Spleen (tissue), 11 donors: ENCODE measurements at regions not wholly inside any gene's neighbourhood (a gene's known extent, or its start where the extent isn't known, plus 50 kb on each side); places are given as distances from the start of the nearest gene placed in this dataset.

ENCODE experiments used
- DNase-seq: peaks from one replicate; pipeline ENCODE4 v3.0.0-alpha.2; 2020
- H3K27ac ChIP-seq, 8 donors: fragments of 200-600 bp; sonication (generic) in 7 of 8; 1 replicate in 4 of 8; 2 replicates in 4 of 8; pipeline versions ENCODE4 v1.5.0 to v1.8.0; 2016 to 2021; ENCODE audit warnings: inconsistent platforms in 4 of 8, mild to moderate bottlenecking in 4 of 8, moderate library complexity in 1 of 8
- H3K27me3 ChIP-seq, 7 donors: fragments of 200-600 bp; sonication (generic) in 6 of 7; replicated peaks in 1 of 7; 1 replicate in 4 of 7; 2 replicates in 3 of 7; pipeline versions ENCODE4 v1.5.0 to v1.8.0; 2016 to 2021; ENCODE audit warnings: inconsistent platforms in 3 of 7, mild to moderate bottlenecking in 1 of 7
- H3K36me3 ChIP-seq, 6 donors: fragments of 200-600 bp; sonication (generic) in 5 of 6; 1 replicate in 4 of 6; 2 replicates in 2 of 6; pipeline versions ENCODE4 v1.5.0 to v1.8.0; 2016 to 2021; ENCODE audit warnings: inconsistent platforms in 2 of 6
- H3K4me1 ChIP-seq, 6 donors: fragments of 200-600 bp; sonication (generic) in 5 of 6; 1 replicate in 3 of 6; 2 replicates in 3 of 6; pipeline versions ENCODE4 v1.5.0 to v1.8.0; 2016 to 2021; ENCODE audit warnings: inconsistent platforms in 3 of 6
- H3K4me3 ChIP-seq, 8 donors: fragments of 200-600 bp; sonication (generic) in 7 of 8; 1 replicate in 4 of 8; 2 replicates in 4 of 8; pipeline versions ENCODE4 v1.5.0 to v1.8.0; 2016 to 2021; ENCODE audit warnings: inconsistent platforms in 4 of 8, mild to moderate bottlenecking in 4 of 8, moderate library complexity in 2 of 8
- H3K9me3 ChIP-seq, 8 donors: fragments of 200-600 bp; sonication (generic) in 7 of 8; 1 replicate in 4 of 8; 2 replicates in 4 of 8; pipeline versions ENCODE4 v1.5.0 to v1.8.0; 2016 to 2021; ENCODE audit warnings: inconsistent platforms in 4 of 8
- POLR2A ChIP-seq, 3 donors: fragments of 450-650 bp; IDR thresholded peaks; one replicate each; pipeline ENCODE4 v1.5.1; 2017; ENCODE audit warnings: antibody characterized with exemption in 3 of 3, mild to moderate bottlenecking in 1 of 3
- POLR2AphosphoS5 ChIP-seq, 3 donors: sonication (generic); formaldehyde crosslinking; IDR thresholded peaks; one replicate each; pipeline ENCODE4 v1.5.1; 2017; ENCODE audit warnings: antibody characterized with exemption in 3 of 3
- WGBS, 5 donors: extraction: QIAGEN DNeasy Blood & Tissue Kit in 3 of 5; methylation state at CpG; one replicate each; pipeline versions ENCODE4 v1.1.5 to v1.1.7; 2013 to 2018; 5-methylcytosine and 5-hydroxymethylcytosine counted together
- intact Hi-C: fragments of 100-400 bp; cut with DNase I; formaldehyde crosslinking; loops from one replicate; pipeline ENCODE4 v1.15.0; 2023; ENCODE audit warnings: low total_unique reads
- TF ChIP-seq, protein P1 (sequence below), 11 experiments: fragments of 200-600 bp in 7 of 11; fragments of 450-650 bp in 4 of 11; sonication (generic) in 4 of 11; IDR thresholded peaks in 8 of 11; conservative IDR thresholded peaks in 3 of 11; 1 replicate in 7 of 11; 2 replicates in 4 of 11; pipeline versions ENCODE4 v1.4.0 to v1.8.0; 2016 to 2021; ENCODE audit warnings: antibody characterized with exemption in 11 of 11, inconsistent platforms in 4 of 11, mild to moderate bottlenecking in 1 of 11
- donor health status: healthy with polysubstance abuse.
- donor health status: DM: no; HTN: no; CAD: no; lungs with moderate emphysema.
- donor health status: DM: no; HTN: no; CAD: no.
- donor health status: Bipolar disorder and iron deficiency.
- donor health status: healthy.
- donor health status: DM: no; HTN: no; CAD: no.
- donor health status: DM: yes; HTN: yes; CAD: no.

DNA sequence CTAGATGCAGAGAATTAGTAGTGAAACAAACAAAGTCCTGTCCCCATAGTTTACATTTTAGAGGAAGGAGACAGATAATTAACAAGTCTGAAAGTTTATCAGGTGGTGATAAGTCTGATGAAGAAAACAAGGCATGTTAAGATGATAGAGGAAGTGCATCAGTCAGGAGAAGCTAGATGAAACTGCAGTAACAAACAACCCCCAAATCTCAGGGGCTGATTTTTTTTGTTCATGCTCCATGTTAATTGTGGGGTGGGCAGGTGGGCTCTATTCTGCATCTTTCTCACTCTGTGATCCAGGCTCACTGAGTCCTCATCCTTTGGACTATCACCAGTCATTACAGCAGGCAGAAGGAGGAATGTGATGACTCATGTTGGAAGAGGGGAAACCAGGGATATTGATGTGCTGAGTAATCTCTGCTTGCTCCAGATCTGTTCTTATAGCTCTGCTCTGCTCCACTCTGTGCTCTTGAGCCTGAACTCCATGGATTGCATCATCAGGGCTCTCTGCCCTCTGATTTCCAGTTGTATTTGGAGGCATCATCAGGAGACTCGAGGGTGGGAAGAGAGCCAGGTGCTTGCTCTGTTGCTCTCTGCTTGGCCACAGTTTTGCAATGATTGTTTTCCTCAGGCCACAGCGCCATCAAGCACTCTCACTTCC is 166.9 kb downstream of the IER5 start:
- H3K9me3 ChIP-seq = peaks cover 0 to 20% (median 17%) of the 10 kb centered on the region in 8 donors
- DNase-seq = no peak
- H3K4me1 ChIP-seq = no peaks in the 10 kb centered on the region
- peaks cover 0 to 18% (median 0%) of the 10 kb centered on the region in 7 donors for H3K27me3 ChIP-seq
- no peaks in the 10 kb centered on the region for H3K36me3 ChIP-seq
- no peak overlapping the region for H3K4me3 ChIP-seq
- no peak overlapping the region for H3K27ac ChIP-seq
- WGBS, 5 donors = 68 to 83% (median 79%) methylated on average over 2 of the region's 2 CpGs
- intact Hi-C loops = no loop called here
- TF ChIP-seq POLR2A (IDR thresholded peaks at IDR 0.05) (no peak), POLR2AphosphoS5 (IDR thresholded peaks at IDR 0.05) (no peak)
- TF ChIP-seq, protein P1, sequence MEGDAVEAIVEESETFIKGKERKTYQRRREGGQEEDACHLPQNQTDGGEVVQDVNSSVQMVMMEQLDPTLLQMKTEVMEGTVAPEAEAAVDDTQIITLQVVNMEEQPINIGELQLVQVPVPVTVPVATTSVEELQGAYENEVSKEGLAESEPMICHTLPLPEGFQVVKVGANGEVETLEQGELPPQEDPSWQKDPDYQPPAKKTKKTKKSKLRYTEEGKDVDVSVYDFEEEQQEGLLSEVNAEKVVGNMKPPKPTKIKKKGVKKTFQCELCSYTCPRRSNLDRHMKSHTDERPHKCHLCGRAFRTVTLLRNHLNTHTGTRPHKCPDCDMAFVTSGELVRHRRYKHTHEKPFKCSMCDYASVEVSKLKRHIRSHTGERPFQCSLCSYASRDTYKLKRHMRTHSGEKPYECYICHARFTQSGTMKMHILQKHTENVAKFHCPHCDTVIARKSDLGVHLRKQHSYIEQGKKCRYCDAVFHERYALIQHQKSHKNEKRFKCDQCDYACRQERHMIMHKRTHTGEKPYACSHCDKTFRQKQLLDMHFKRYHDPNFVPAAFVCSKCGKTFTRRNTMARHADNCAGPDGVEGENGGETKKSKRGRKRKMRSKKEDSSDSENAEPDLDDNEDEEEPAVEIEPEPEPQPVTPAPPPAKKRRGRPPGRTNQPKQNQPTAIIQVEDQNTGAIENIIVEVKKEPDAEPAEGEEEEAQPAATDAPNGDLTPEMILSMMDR (IDR thresholded peaks at IDR 0.05 in 8 of 11, conservative IDR thresholded peaks at IDR 0.05 in 3 of 11) = no peak

DNA sequence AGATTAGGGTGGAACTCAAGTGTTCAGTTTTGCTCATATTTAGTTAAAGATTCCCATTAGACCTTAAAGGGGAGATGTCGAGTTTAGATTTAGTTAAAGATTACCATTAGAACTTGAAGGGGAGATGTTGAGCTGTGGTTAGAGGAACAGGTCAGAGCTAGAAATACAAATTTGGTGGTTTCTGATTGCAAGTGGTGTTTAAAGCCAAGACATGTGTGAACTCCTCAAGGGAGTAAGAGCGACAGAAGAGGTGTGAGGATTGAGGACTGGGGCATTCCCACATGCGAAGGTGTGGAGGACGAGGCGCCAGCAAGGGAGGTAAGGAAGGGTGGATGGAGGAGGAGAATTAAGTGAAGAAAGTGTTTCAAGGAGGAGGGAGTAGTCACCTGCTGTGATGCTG is 168.6 kb downstream of the IER5 start:
- Histone ChIP-seq H3K9me3 (peaks cover 0 to 20% (median 17%) of the 10 kb centered on the region in 8 donors), H3K4me3 (no peak overlapping the region), H3K27me3 (peaks cover 0 to 25% (median 0%) of the 10 kb centered on the region in 7 donors), H3K4me1 (no peaks in the 10 kb centered on the region), H3K27ac (no peak overlapping the region), H3K36me3 (no peaks in the 10 kb centered on the region)
- intact Hi-C loops = no loop called here
- WGBS, 5 donors = 53 to 71% (median 70%) methylated on average over 5 of the region's 5 CpGs
- no peak for TF ChIP-seq POLR2A (IDR thresholded peaks at IDR 0.05)
- TF ChIP-seq POLR2AphosphoS5 (IDR thresholded peaks at IDR 0.05) = no peak
- TF ChIP-seq, protein P1 (IDR thresholded peaks at IDR 0.05 in 8 of 11, conservative IDR thresholded peaks at IDR 0.05 in 3 of 11) = no peak
- DNase-seq = no peak

- Histone ChIP-seq H3K4me3 (no peak overlapping the region), H3K4me1 (no peaks in the 10 kb centered on the region), H3K36me3 (no peaks in the 10 kb centered on the region), H3K27me3 (peaks cover 0 to 32% (median 0%) of the 10 kb centered on the region in 7 donors), H3K9me3 (peaks cover 0 to 18% (median 15%) of the 10 kb centered on the region in 8 donors), H3K27ac (no peak overlapping the region)
- DNase-seq = no peak
- intact Hi-C loops = no loop called here
- TF ChIP-seq, protein P1 (IDR thresholded peaks at IDR 0.05 in 8 of 11, conservative IDR thresholded peaks at IDR 0.05 in 3 of 11) = no peak
- TF ChIP-seq POLR2AphosphoS5 (IDR thresholded peaks at IDR 0.05) = no peak
- TF ChIP-seq POLR2A (IDR thresholded peaks at IDR 0.05) = no peak
- 63 to 75% (median 67%) methylated on average over 5 of the region's 5 CpGs for WGBS, 5 donors
Measured at GRCh38 chr1:181259026-181259745, 170.7 kb downstream of the IER5 start.

GRCh38 chr1:181260271-181260670 is 171.8 kb downstream of the IER5 start:
- 74 to 92% (median 83%) methylated on average over 3 of the region's 3 CpGs for WGBS, 5 donors
- no peaks in the 10 kb centered on the region for H3K36me3 ChIP-seq

More at GRCh38 chr1:181260271-181260670, 171.8 kb downstream of the IER5 start:
- no peak overlapping the region for H3K4me3 ChIP-seq
- intact Hi-C loops = no loop called here
- DNase-seq = no peak
- peaks cover 0 to 7% (median 4%) of the 10 kb centered on the region in 8 donors for H3K9me3 ChIP-seq
- TF ChIP-seq POLR2AphosphoS5 (IDR thresholded peaks at IDR 0.05) = no peak
- TF ChIP-seq, protein P1 (IDR thresholded peaks at IDR 0.05 in 8 of 11, conservative IDR thresholded peaks at IDR 0.05 in 3 of 11) = no peak
- no peak for TF ChIP-seq POLR2A (IDR thresholded peaks at IDR 0.05)
- H3K4me1 ChIP-seq = no peaks in the 10 kb centered on the region
- H3K27ac ChIP-seq = no peak overlapping the region
- H3K27me3 ChIP-seq = peaks cover 0 to 32% (median 0%) of the 10 kb centered on the region in 7 donors
